Sigmoid colon (tissue), 4 donors: ENCODE measurements at regions not wholly inside any gene's neighbourhood (a gene's known extent, or its start where the extent isn't known, plus 50 kb on each side); places are given as distances from the start of the nearest gene placed in this dataset.

Experiments
- CTCF ChIP-seq, 4 experiments: fragments of 450-650 bp in 3 of 4; fragments of 200-600 bp in 1 of 4; IDR thresholded peaks; one replicate each; pipeline ENCODE4 v1.5.1; 2016 to 2019; ENCODE audit warnings: antibody characterized with exemption in 4 of 4, mild to moderate bottlenecking in 3 of 4, moderate library complexity in 2 of 4
- EP300 ChIP-seq, 4 donors: sonication (generic); formaldehyde crosslinking; IDR thresholded peaks; one replicate each; pipeline ENCODE4 v1.6.1; 2017; ENCODE audit warnings: antibody characterized with exemption in 4 of 4
- POLR2A ChIP-seq, 2 donors: fragments of 450-650 bp; IDR thresholded peaks; one replicate each; pipeline ENCODE4 v1.6.1; 2016; ENCODE audit warnings: antibody characterized with exemption in 2 of 2, mild to moderate bottlenecking in 2 of 2, moderate library complexity in 2 of 2
- POLR2AphosphoS5 ChIP-seq, 4 donors: sonication (generic); formaldehyde crosslinking; IDR thresholded peaks; one replicate each; pipeline ENCODE4 v1.6.1; 2017; ENCODE audit warnings: antibody characterized with exemption in 4 of 4

- TF ChIP-seq CTCF (IDR thresholded peaks at IDR 0.05) (no peak), POLR2A (IDR thresholded peaks at IDR 0.05) (no peak), EP300 (IDR thresholded peaks at IDR 0.05) (no peak), POLR2AphosphoS5 (IDR thresholded peaks at IDR 0.05) (no peak)
Observed at GRCh38 chr14:106327234-106327633, 800.9 kb downstream of the TMEM121 start.
